Activated CD4-positive, alpha-beta T cell treated with anti-CD3 and anti-CD28 coated beads, Interleukin-2, Interleukin-4, amounts not matched to agents 100 ng/mL and 50 ng/mL, durations not matched to agents 16 hours and 8 hours (primary cell): ENCODE measurements at regions not wholly inside any gene's neighbourhood (a gene's known extent, or its start where the extent isn't known, plus 50 kb on each side); places are given as distances from the start of the nearest gene placed in this dataset.

Experiments
- DNase-seq: peaks from one replicate; pipeline ENCODE4 v3.0.0-alpha.2; 2020; ENCODE audit warnings: low spot score

DNA sequence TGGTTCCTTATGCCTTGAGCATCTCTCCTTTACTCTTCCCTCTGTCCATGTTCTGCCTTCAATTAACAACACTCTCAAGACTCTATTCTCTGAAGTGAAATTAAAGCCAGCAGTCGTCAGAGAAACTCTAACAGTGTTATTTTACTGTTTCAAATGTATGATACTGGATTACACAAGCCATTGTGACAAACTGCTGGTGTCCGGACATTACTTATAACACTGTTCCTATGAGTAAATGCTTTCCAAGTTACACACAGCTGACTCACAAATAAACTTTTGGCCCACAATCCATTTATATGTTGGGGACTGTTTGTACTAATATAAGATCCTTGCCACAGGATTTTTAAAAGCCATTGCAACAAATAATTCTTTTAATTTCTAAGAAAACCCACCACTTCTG lies 63.2 kb upstream of the GHR start:
- DNase-seq = no peak

DNA sequence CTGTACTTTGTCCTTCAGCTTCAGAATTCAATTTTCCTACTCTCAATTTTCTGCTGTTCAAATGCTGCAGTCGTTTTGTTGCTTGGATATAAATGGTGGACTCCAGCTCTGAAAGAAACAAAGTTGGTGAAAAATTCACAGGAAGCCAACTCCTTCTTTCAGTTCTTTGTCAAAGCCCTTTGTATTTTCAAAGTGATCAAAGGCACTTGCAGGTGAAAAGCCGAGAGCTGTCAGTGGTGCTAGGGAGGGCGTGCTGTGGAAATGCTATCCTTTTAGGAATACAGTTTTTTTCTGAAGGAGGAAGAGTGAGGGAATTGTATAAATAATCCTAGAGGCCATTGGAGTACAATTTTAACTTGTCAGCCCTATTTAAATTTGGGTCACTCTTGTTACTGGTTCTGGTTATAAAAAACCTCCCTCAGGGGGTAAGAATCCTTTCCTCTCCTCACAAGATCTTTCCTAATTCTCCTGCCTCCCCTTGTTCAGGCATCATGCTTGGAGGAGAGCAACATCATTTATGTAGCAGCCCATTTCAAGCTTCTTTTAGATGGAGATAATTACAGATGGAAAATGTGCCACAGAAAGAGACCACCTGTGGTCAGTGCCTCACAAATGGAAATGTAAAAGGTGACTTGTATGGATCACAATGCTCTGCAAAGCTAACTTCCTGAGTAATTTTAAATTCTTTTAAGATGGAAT lies 62.5 kb upstream of the GHR start:
- no peak for DNase-seq

DNA sequence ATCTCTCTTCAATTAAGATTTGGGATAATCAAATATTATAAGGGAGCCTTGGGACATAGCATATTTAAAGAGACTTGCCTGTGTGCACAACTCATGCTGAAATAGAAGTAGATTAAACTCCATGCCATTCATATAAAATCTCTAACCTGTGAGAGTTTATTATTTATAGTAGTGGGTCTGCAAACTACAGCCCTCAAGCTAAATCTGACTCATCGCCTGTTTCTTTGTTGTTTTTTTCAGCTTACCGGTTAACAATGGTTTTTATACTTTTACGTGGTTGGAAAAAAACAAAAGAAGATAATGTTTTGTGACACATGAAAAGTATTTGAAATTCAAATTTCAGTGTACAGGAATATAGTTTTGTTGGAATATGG lies 61.9 kb upstream of the GHR start:
- DNase-seq = no peak

DNA sequence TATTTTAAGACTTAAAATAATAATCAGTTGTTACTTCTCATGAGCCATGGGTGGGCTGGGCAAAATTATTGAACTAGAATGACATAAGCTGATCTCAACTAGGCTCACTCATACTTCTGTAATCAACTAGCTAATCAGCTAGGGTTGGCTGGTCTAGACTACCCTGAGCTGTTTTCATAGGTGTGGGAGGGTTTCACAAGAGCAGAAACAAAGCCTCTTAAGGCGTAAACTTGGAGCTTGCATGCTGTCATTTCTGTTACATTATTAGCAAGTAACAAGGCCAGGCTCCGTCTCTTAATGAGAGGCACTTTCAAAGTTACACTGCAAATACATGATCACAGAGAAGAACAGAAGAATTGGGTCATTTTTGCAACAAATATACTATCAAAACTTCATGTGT lies 57.2 kb upstream of the GHR start:
- DNase-seq = no peak
